ENCODE measurements at regions not wholly inside any gene's neighbourhood (a gene's known extent, or its start where the extent isn't known, plus 50 kb on each side); places are given as distances from the start of the nearest gene placed in this dataset.

GRCh38 chr17:77386502-77387192, 245.9 kb downstream of the SEC14L1 start:
- ATAC-seq (no peak), DNase-seq (no peak)
- H3K27ac Mint-ChIP-seq = peak overlapping the region; percentile 89
- H3K36me3 Mint-ChIP-seq (ENCODE audit: low read depth) = no peaks in the 10 kb centered on the region
- H3K9me3 ChIP-seq (ENCODE audit: control insufficient read depth, low read length, poor library complexity, severe bottlenecking) = no peaks in the 10 kb centered on the region
- H3K4me3 Mint-ChIP-seq = peak overlapping the region; percentile 63
- H3K4me1 Mint-ChIP-seq = peaks cover 57% of the 10 kb centered on the region
- no peaks in the 10 kb centered on the region for H3K27me3 Mint-ChIP-seq

GRCh38 chr17:77387891-77388290, 247.1 kb downstream of the SEC14L1 start:
- no peaks in the 10 kb centered on the region for H3K27me3 Mint-ChIP-seq
- H3K4me1 Mint-ChIP-seq = peaks cover 59% of the 10 kb centered on the region
- ATAC-seq (no peak), DNase-seq (no peak)
- peak overlapping the region; percentile 89 for H3K27ac Mint-ChIP-seq
- H3K36me3 Mint-ChIP-seq (ENCODE audit: low read depth) = no peaks in the 10 kb centered on the region
- H3K4me3 Mint-ChIP-seq = peak overlapping the region; percentile 66
- H3K9me3 ChIP-seq (ENCODE audit: control insufficient read depth, low read length, poor library complexity, severe bottlenecking) = no peaks in the 10 kb centered on the region

GRCh38 chr17:77388384-77389306, 247.9 kb downstream of the SEC14L1 start:
- peak overlapping the region; percentile 89 for H3K27ac Mint-ChIP-seq
- peak overlapping the region; percentile 89 for H3K4me3 Mint-ChIP-seq
- no peak for DNase-seq
- ATAC-seq = no peak
- H3K36me3 Mint-ChIP-seq (ENCODE audit: low read depth) = no peaks in the 10 kb centered on the region
- H3K4me1 Mint-ChIP-seq = peaks cover 52% of the 10 kb centered on the region
- no peaks in the 10 kb centered on the region for H3K9me3 ChIP-seq (ENCODE audit: control insufficient read depth, low read length, poor library complexity, severe bottlenecking)
- no peaks in the 10 kb centered on the region for H3K27me3 Mint-ChIP-seq

- H3K36me3 Mint-ChIP-seq (ENCODE audit: low read depth) = no peaks in the 10 kb centered on the region
- H3K4me3 Mint-ChIP-seq = peak overlapping the region; percentile 89
- H3K4me1 Mint-ChIP-seq = peaks cover 59% of the 10 kb centered on the region
- DNase-seq (no peak), ATAC-seq (no peak)
- peak overlapping the region; percentile 89 for H3K27ac Mint-ChIP-seq
- H3K9me3 ChIP-seq (ENCODE audit: control insufficient read depth, low read length, poor library complexity, severe bottlenecking) = no peaks in the 10 kb centered on the region
- H3K27me3 Mint-ChIP-seq = no peaks in the 10 kb centered on the region
Observed at GRCh38 chr17:77390870-77391269, 250.1 kb downstream of the SEC14L1 start.

GRCh38 chr17:77391668-77392375, 251.1 kb downstream of the SEC14L1 start:
- ATAC-seq (peak; percentile 22), DNase-seq (no peak)
- peaks cover 54% of the 10 kb centered on the region for H3K4me1 Mint-ChIP-seq
- peak overlapping the region; percentile 89 for H3K27ac Mint-ChIP-seq
- H3K9me3 ChIP-seq (ENCODE audit: control insufficient read depth, low read length, poor library complexity, severe bottlenecking) = no peaks in the 10 kb centered on the region
- H3K36me3 Mint-ChIP-seq (ENCODE audit: low read depth) = no peaks in the 10 kb centered on the region
- peak overlapping the region; percentile 72 for H3K4me3 Mint-ChIP-seq
- H3K27me3 Mint-ChIP-seq = no peaks in the 10 kb centered on the region

GRCh38 chr17:77392376-77393273, 251.9 kb downstream of the SEC14L1 start:
- no peak for ATAC-seq
- Mint-ChIP-seq H3K27me3 (no peaks in the 10 kb centered on the region), H3K36me3 (ENCODE audit: low read depth) (no peaks in the 10 kb centered on the region), H3K4me1 (peaks cover 47% of the 10 kb centered on the region), H3K27ac (peak overlapping the region; percentile 89), H3K4me3 (peak overlapping the region; percentile 72)
- no peak for DNase-seq
- no peaks in the 10 kb centered on the region for H3K9me3 ChIP-seq (ENCODE audit: control insufficient read depth, low read length, poor library complexity, severe bottlenecking)

- H3K4me1 Mint-ChIP-seq = peaks cover 48% of the 10 kb centered on the region
- H3K27me3 Mint-ChIP-seq = no peaks in the 10 kb centered on the region
- no peak for DNase-seq
- ATAC-seq = no peak
- H3K27ac Mint-ChIP-seq = no peak overlapping the region
- no peak overlapping the region for H3K4me3 Mint-ChIP-seq
- no peaks in the 10 kb centered on the region for H3K9me3 ChIP-seq (ENCODE audit: control insufficient read depth, low read length, poor library complexity, severe bottlenecking)
- no peaks in the 10 kb centered on the region for H3K36me3 Mint-ChIP-seq (ENCODE audit: low read depth)
Observed at GRCh38 chr17:77393274-77393600, 252.5 kb downstream of the SEC14L1 start.

GRCh38 chr17:77393867-77394539, 253.2 kb downstream of the SEC14L1 start:
- H3K4me3 Mint-ChIP-seq = peak overlapping the region; percentile 15
- peak overlapping the region; percentile 67 for H3K27ac Mint-ChIP-seq
- peaks cover 48% of the 10 kb centered on the region for H3K4me1 Mint-ChIP-seq
- no peaks in the 10 kb centered on the region for H3K9me3 ChIP-seq (ENCODE audit: control insufficient read depth, low read length, poor library complexity, severe bottlenecking)
- DNase-seq (no peak), ATAC-seq (no peak)
- no peaks in the 10 kb centered on the region for H3K36me3 Mint-ChIP-seq (ENCODE audit: low read depth)
- no peaks in the 10 kb centered on the region for H3K27me3 Mint-ChIP-seq

- no peak for DNase-seq
- peak overlapping the region; percentile 67 for H3K27ac Mint-ChIP-seq
- no peak for ATAC-seq
- no peak overlapping the region for H3K4me3 Mint-ChIP-seq
- H3K4me1 Mint-ChIP-seq = peaks cover 46% of the 10 kb centered on the region
- no peaks in the 10 kb centered on the region for H3K9me3 ChIP-seq (ENCODE audit: control insufficient read depth, low read length, poor library complexity, severe bottlenecking)
- H3K27me3 Mint-ChIP-seq = no peaks in the 10 kb centered on the region
- H3K36me3 Mint-ChIP-seq (ENCODE audit: low read depth) = no peaks in the 10 kb centered on the region
Observed at GRCh38 chr17:77394540-77395295, 253.9 kb downstream of the SEC14L1 start.

- H3K4me1 Mint-ChIP-seq = peaks cover 52% of the 10 kb centered on the region
- no peak for ATAC-seq
Observed at GRCh38 chr17:77395501-77396048, 254.8 kb downstream of the SEC14L1 start.

GRCh38 chr17:77396610-77397009, 255.8 kb downstream of the SEC14L1 start:
- H3K4me3 Mint-ChIP-seq = no peak overlapping the region
- H3K4me1 Mint-ChIP-seq = peaks cover 54% of the 10 kb centered on the region
- no peak for ATAC-seq

More at GRCh38 chr17:77395501-77396048, 254.8 kb downstream of the SEC14L1 start:
- Mint-ChIP-seq H3K4me3 (no peak overlapping the region), H3K27ac (peak overlapping the region; percentile 67), H3K36me3 (ENCODE audit: low read depth) (no peaks in the 10 kb centered on the region), H3K27me3 (no peaks in the 10 kb centered on the region)
- no peak for DNase-seq
- H3K9me3 ChIP-seq (ENCODE audit: control insufficient read depth, low read length, poor library complexity, severe bottlenecking) = no peaks in the 10 kb centered on the region

More at GRCh38 chr17:77396610-77397009, 255.8 kb downstream of the SEC14L1 start:
- H3K27me3 Mint-ChIP-seq = no peaks in the 10 kb centered on the region
- peak overlapping the region; percentile 67 for H3K27ac Mint-ChIP-seq
- no peak for DNase-seq
- H3K9me3 ChIP-seq (ENCODE audit: control insufficient read depth, low read length, poor library complexity, severe bottlenecking) = no peaks in the 10 kb centered on the region
- H3K36me3 Mint-ChIP-seq (ENCODE audit: low read depth) = no peaks in the 10 kb centered on the region
